Calu3 (cell line): ENCODE measurements at regions not wholly inside any gene's neighbourhood (a gene's known extent, or its start where the extent isn't known, plus 50 kb on each side); places are given as distances from the start of the nearest gene placed in this dataset.

ENCODE experiments used
- BruUV-seq: library from RNA; stranded (reverse); fragments of 400-500 nt; replicated peaks from 2 replicates; lab custom pipeline; 2021; lab: Mats Ljungman, UMichigan
- CTCF ChIA-PET: fragments of 300-600 bp; sonication (Branson Sonifier 250); formaldehyde crosslinking; loops from one replicate; lab custom pipeline; 2022; ENCODE audit warnings: antibody characterized with exemption; lab: Charles Lee
- DNase-seq: peaks from one replicate; pipeline ENCODE4 v3.0.0; 2022
- H3K27ac Mint-ChIP-seq: one replicate; pipeline ENCODE4 v1.8.0; 2022; ENCODE audit warnings: mixed read lengths; ENCODE audit not compliant: unreplicated experiment
- H3K27me3 Mint-ChIP-seq: one replicate; pipeline ENCODE4 v1.8.0; 2022; ENCODE audit warnings: mixed read lengths; ENCODE audit not compliant: unreplicated experiment
- H3K36me3 Mint-ChIP-seq: one replicate; pipeline ENCODE4 v1.8.0; 2022; ENCODE audit warnings: mild to moderate bottlenecking, moderate library complexity, mixed read lengths; ENCODE audit not compliant: insufficient read depth, unreplicated experiment
- H3K4me1 Mint-ChIP-seq: one replicate; pipeline ENCODE4 v1.8.0; 2022; ENCODE audit warnings: mild to moderate bottlenecking, low read depth, mixed read lengths; ENCODE audit not compliant: unreplicated experiment
- H3K4me3 Mint-ChIP-seq: one replicate; pipeline ENCODE4 v1.8.0; 2022; ENCODE audit warnings: mild to moderate bottlenecking, low read depth, moderate library complexity, mixed read lengths; ENCODE audit not compliant: unreplicated experiment
- H3K9me3 Mint-ChIP-seq: one replicate; pipeline ENCODE4 v1.8.0; 2022; ENCODE audit warnings: low read depth, mixed read lengths; ENCODE audit not compliant: unreplicated experiment
- intact Hi-C: fragments of 100-400 bp; cut with micrococcal nuclease; formaldehyde crosslinking; loops from one replicate; pipeline ENCODE4 v1.10.0; 2022; ENCODE audit not compliant: unreplicated experiment
- TF ChIP-seq, protein P1 (sequence below): fragments of 200-600 bp; IDR thresholded peaks from one replicate; pipeline ENCODE4 v1.8.0; 2022; ENCODE audit warnings: antibody characterized with exemption; ENCODE audit not compliant: unreplicated experiment

- Mint-ChIP-seq H3K27ac (no peak overlapping the region), H3K9me3 (peaks cover 7% of the 10 kb centered on the region), H3K4me1 (no peaks in the 10 kb centered on the region), H3K27me3 (no peaks in the 10 kb centered on the region), H3K36me3 (no peaks in the 10 kb centered on the region), H3K4me3 (no peak overlapping the region)
- no TSS peak for BruUV-seq
- CTCF ChIA-PET, result no interaction called here
- intact Hi-C loops, result no loop called here
- DNase-seq, result no peak
- TF ChIP-seq, protein P1, sequence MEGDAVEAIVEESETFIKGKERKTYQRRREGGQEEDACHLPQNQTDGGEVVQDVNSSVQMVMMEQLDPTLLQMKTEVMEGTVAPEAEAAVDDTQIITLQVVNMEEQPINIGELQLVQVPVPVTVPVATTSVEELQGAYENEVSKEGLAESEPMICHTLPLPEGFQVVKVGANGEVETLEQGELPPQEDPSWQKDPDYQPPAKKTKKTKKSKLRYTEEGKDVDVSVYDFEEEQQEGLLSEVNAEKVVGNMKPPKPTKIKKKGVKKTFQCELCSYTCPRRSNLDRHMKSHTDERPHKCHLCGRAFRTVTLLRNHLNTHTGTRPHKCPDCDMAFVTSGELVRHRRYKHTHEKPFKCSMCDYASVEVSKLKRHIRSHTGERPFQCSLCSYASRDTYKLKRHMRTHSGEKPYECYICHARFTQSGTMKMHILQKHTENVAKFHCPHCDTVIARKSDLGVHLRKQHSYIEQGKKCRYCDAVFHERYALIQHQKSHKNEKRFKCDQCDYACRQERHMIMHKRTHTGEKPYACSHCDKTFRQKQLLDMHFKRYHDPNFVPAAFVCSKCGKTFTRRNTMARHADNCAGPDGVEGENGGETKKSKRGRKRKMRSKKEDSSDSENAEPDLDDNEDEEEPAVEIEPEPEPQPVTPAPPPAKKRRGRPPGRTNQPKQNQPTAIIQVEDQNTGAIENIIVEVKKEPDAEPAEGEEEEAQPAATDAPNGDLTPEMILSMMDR, result no peak
Measured at GRCh38 chr5:107779437-107779836, 108.7 kb upstream of the EFNA5 start.

DNA sequence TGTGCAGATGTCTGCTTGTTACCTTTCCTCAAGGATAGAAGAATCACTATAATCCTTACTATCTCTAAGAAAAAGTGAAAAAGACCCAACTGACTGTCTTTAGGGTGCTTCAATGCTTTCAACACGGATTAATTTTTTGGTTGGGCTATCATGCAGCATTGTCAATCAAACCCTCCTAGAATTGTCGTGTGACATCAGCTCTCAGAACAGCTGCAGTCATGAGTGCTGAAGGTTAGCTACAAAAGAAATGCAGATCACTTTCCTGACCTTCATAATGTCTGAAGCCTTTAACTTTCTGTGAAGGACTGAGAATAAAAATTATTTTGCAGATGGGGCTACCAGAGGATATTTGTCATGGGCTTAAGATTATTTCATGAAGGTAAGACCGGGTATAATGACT is 107.9 kb upstream of the EFNA5 start:
- no peak for DNase-seq
- CTCF ChIA-PET, result no interaction called here
- Mint-ChIP-seq H3K36me3 (no peaks in the 10 kb centered on the region), H3K27ac (no peak overlapping the region), H3K4me1 (no peaks in the 10 kb centered on the region), H3K9me3 (peaks cover 7% of the 10 kb centered on the region), H3K27me3 (no peaks in the 10 kb centered on the region), H3K4me3 (no peak overlapping the region)
- TF ChIP-seq, protein P1, result no peak
- intact Hi-C loops, result no loop called here
- BruUV-seq, result no TSS peak

DNA sequence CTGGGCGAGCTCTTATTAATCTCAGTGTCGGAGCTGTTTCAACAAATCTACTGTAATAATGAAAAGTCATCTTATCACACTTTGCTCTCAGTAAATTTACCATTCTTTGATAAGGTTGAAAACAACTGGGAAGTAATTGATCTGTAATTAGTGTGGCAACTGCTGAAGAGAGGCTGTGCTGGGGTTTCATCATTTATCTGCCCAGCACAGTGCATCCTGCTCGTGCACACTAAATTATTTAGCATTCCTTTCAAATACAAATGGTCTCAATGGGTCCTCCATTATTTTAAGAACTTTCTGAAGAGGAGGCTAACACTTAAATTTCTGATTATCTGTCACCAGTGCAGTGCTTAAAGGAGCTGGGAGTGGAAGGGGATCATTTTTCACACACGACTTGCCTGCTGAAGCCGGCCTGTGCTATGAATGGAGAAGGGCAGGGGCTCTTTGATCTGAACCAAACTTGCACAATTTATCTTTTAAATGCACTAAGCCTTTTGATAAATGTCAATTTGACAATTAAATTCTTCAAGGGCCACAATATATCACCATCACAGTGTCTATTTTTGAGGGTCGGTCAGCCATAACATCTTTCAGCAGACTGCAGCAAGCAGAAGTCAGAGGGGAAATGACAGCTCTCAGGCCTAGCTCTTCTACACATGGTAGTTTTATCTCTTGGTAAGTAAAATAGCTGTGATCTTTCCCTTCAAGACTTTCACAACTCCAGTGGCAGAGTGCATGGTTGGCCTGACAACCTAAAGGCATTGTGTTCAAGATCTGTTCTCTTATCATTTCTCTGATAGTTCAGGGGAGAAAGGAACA is 106.4 kb upstream of the EFNA5 start:
- no TSS peak for BruUV-seq
- Mint-ChIP-seq H3K9me3 (peaks cover 7% of the 10 kb centered on the region), H3K4me1 (no peaks in the 10 kb centered on the region), H3K36me3 (no peaks in the 10 kb centered on the region), H3K4me3 (no peak overlapping the region), H3K27ac (no peak overlapping the region), H3K27me3 (no peaks in the 10 kb centered on the region)
- no peak for DNase-seq
- CTCF ChIA-PET, result no interaction called here
- intact Hi-C loops, result no loop called here
- TF ChIP-seq, protein P1, result no peak

- Mint-ChIP-seq H3K27ac (no peak overlapping the region), H3K36me3 (no peaks in the 10 kb centered on the region), H3K4me1 (no peaks in the 10 kb centered on the region), H3K4me3 (no peak overlapping the region), H3K9me3 (peaks cover 7% of the 10 kb centered on the region), H3K27me3 (no peaks in the 10 kb centered on the region)
- no TSS peak for BruUV-seq
- intact Hi-C loops, result no loop called here
- CTCF ChIA-PET, result no interaction called here
- TF ChIP-seq, protein P1, result no peak
- DNase-seq, result no peak
Measured at GRCh38 chr5:107776506-107776905, 105.8 kb upstream of the EFNA5 start.
